Duodenal mucosa (tissue), 2 donors: ENCODE measurements at regions not wholly inside any gene's neighbourhood (a gene's known extent, or its start where the extent isn't known, plus 50 kb on each side); places are given as distances from the start of the nearest gene placed in this dataset.

Experiments
- H3K27ac ChIP-seq: one replicate; pipeline ENCODE4 v1.7.0; 2013; ENCODE audit warnings: low read depth, low read length
- H3K27me3 ChIP-seq, 2 donors: one replicate each; pipeline ENCODE4 v1.7.0; 2013; ENCODE audit warnings: low read length in 2 of 2, control low read depth in 1 of 2; ENCODE audit not compliant: insufficient read depth in 2 of 2, control insufficient read depth in 1 of 2
- H3K36me3 ChIP-seq, 2 donors: one replicate each; pipeline ENCODE4 v1.7.0; 2013; ENCODE audit warnings: low read length in 2 of 2, control low read depth in 1 of 2; ENCODE audit not compliant: insufficient read depth in 2 of 2, control insufficient read depth in 1 of 2
- H3K4me1 ChIP-seq, 2 donors: one replicate each; pipeline ENCODE4 v1.7.0; 2013; ENCODE audit warnings: low read length in 2 of 2, control low read depth in 1 of 2; ENCODE audit not compliant: insufficient read depth in 2 of 2, control insufficient read depth in 1 of 2
- H3K4me3 ChIP-seq, 2 donors: one replicate each; pipeline ENCODE4 v1.7.0; 2013; ENCODE audit warnings: low read length in 2 of 2, low read depth in 1 of 2
- H3K9ac ChIP-seq, 2 donors: one replicate each; pipeline ENCODE4 v1.7.0; 2013; ENCODE audit warnings: low read length in 2 of 2, low read depth in 1 of 2
- H3K9me3 ChIP-seq, 2 donors: one replicate each; pipeline ENCODE4 v1.7.0; 2013; ENCODE audit warnings: low read length in 2 of 2, control low read depth in 1 of 2; ENCODE audit not compliant: control insufficient read depth in 1 of 2

DNA sequence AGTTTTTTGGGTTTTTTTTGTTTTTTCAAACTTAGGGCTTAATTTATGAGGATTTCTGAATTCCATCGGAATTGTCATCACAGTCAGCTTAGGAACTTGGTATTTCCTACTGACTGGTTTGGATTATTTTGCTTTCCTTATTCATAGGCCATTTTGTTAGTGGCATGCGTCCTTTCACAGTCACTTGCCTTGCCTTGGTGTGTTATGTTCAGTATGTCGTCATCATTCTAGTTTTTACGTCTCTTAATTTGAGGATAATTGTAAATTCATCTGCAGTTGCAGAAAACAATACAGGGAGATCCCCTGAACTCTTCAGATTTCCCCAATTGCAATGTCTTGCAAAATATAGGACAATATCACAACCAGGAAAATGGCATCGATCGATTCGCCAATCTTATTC lies 485.3 kb downstream of the CBLN2 start:
- no peaks in the 10 kb centered on the region for H3K36me3 ChIP-seq

DNA sequence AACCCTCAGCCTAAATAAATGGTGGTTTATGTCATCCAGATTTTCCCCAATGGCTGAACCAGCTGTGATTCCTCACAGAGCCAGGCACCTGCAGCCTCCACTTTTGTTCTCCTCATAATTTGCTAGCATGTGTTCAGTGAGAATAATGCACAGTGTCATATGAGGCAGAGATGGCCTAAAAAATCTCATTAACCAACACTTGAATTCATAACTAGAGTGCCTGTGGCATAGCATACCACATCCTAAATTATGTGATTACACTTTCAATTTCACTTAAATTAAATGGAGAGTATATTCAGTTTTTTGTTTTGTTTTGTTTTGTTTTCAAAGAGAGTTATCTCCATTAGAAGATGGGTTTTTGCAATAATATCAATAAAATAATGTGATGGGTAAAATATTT lies 488.0 kb downstream of the CBLN2 start:
- no peak overlapping the region for H3K27ac ChIP-seq
- H3K4me3 ChIP-seq: no peak overlapping the region
- no peak overlapping the region for H3K9ac ChIP-seq
- no peaks in the 10 kb centered on the region for H3K4me1 ChIP-seq
- peaks cover 0 to 5% of the 10 kb centered on the region in 2 donors for H3K9me3 ChIP-seq
- no peaks in the 10 kb centered on the region for H3K27me3 ChIP-seq
- H3K36me3 ChIP-seq: no peaks in the 10 kb centered on the region

More for the DNA sequence above, 485.3 kb downstream of the CBLN2 start:
- Histone ChIP-seq H3K4me1 (no peaks in the 10 kb centered on the region), H3K27me3 (no peaks in the 10 kb centered on the region), H3K27ac (no peak overlapping the region), H3K9me3 (peaks cover 0 to 15% of the 10 kb centered on the region in 2 donors), H3K9ac (no peak overlapping the region), H3K4me3 (no peak overlapping the region)

DNA sequence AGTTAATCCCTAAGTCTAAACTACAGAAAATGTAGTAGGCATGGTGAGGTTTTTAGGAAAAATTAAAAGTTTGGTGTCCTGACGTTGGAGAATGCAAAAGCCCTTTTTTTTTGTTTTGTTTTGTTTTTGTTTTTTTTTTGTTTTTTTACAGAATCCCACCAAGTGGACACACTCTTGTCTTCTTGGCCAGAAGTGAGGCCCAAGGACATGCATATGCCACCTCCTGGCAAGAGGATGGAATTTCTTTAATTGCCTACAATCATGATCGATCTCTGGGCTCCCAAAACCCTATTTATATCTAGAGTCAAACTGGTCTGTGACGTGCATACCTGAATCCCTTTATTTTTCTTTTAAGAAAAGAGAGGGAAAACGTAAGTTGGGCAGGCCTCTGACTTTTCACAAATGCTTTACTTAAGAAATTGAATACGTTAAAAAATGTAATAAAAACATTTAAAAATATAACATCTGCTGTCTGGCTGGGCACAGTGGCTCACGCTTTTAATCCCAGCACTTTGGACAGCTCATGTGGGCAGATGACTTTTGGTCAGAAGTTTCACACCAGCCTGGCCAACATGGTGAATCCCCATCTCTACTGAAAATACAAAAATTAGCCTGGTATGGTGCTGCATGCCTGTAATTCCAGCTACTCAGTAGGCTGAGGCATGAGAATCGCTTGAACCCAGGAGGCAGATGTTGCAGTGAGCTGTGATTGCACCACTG lies 502.7 kb downstream of the CBLN2 start:
- Histone ChIP-seq H3K27ac (no peak overlapping the region), H3K4me3 (no peak overlapping the region), H3K9me3 (peaks cover 5 to 14% of the 10 kb centered on the region in 2 donors), H3K4me1 (no peaks in the 10 kb centered on the region), H3K27me3 (no peaks in the 10 kb centered on the region), H3K36me3 (no peaks in the 10 kb centered on the region), H3K9ac (no peak overlapping the region)

DNA sequence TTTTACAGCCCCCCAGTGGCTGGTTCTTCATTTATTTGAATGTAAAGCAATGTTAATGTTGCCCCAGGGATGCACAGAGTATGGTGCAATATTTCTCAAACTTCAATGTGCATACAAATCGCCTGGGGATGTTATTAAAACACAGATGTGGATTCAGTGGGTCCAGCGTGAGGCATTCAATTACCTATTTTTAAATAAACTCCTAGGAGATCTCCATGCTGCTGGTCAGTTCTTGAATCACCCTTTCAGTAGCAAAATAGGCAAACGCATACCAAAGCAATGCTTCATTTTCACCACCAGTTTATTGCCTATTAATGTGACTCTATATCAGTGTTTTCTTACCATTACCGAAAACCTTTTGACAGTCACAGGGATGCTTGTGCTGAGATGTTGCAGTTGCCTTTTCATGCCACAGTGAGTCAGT lies 530.7 kb downstream of the CBLN2 start:
- no peak overlapping the region for H3K9ac ChIP-seq
- no peaks in the 10 kb centered on the region for H3K36me3 ChIP-seq
- no peak overlapping the region for H3K4me3 ChIP-seq

DNA sequence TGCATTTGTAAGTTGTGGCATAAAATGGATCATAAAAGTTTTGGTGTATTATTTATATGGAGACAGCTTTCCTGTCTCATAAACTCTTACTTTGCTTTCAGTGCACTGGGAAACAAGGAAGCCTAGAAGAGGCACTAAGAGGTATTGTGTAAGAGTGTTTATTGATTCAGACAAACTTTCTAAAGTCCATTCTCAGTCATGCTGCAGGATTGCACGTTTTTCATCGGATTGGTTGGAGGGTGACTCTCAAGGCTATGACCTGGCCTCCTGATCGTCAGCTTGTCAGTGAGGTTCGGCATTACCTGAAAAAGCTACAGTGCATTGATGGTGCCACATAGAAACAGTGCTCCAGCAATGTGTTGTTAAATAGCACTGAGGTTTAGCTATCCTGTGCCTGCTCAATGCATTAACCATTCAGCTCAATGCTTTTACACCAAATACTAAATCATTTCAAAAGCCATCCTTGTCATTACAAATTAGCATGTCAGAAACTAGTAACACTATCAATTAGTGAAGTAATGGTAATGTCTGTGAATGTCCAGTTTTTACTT lies 545.5 kb downstream of the CBLN2 start:
- Histone ChIP-seq H3K36me3 (no peaks in the 10 kb centered on the region), H3K9me3 (no peaks in the 10 kb centered on the region), H3K27ac (no peak overlapping the region), H3K4me1 (no peaks in the 10 kb centered on the region), H3K4me3 (no peak overlapping the region), H3K9ac (no peak overlapping the region), H3K27me3 (no peaks in the 10 kb centered on the region)

More for the DNA sequence above, 530.7 kb downstream of the CBLN2 start:
- Histone ChIP-seq H3K9me3 (peaks cover 0 to 5% of the 10 kb centered on the region in 2 donors), H3K27me3 (no peaks in the 10 kb centered on the region), H3K27ac (no peak overlapping the region), H3K4me1 (no peaks in the 10 kb centered on the region)

DNA sequence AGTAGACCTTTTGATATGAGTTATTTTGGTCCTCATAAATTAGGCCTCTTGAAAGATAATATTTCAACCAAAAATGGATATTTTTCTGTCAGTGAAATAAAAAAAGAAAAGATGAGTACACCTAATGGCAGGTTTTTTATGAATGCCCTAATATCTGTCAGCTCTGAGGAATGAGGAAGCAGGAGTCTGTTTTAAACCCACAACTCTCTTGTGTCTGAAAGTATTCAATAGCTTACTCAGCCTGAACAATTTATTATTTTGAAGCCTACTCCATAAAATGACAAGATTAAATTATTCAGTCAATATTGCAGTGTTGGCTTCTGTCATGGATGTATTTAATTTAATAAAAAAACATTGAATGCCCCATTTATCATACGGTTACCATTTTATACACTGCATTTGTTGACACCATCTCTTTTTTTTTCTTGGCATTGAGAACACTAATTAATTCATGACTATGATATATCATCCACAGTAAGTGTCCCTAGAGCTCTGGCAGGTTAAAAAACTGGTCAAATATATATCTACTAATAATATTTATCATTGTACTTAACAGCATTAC lies 548.2 kb downstream of the CBLN2 start:
- H3K27me3 ChIP-seq: no peaks in the 10 kb centered on the region
- H3K9ac ChIP-seq: no peak overlapping the region
- H3K4me1 ChIP-seq: no peaks in the 10 kb centered on the region
- no peaks in the 10 kb centered on the region for H3K9me3 ChIP-seq
- H3K36me3 ChIP-seq: no peaks in the 10 kb centered on the region
- no peak overlapping the region for H3K4me3 ChIP-seq
- no peak overlapping the region for H3K27ac ChIP-seq

DNA sequence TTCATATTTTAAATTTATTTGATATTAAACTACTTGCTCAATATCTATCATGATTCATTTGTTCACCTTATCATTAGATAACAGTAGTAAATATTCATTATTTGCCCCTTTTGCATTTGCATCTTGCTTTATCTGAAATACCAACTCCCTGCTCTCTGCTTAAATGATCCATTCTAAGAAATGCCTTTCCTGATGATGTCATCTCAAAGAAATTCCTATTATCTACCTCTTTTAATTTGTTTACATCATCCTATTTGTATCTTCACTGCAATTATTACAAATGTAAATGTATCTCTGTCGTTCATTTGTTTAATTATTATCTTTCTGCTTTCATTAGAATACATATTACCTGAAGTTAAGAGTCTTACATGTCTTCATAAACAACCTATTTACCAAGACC lies 549.9 kb downstream of the CBLN2 start:
- no peaks in the 10 kb centered on the region for H3K4me1 ChIP-seq
- H3K27ac ChIP-seq: no peak overlapping the region
- no peak overlapping the region for H3K4me3 ChIP-seq
- no peaks in the 10 kb centered on the region for H3K27me3 ChIP-seq
- no peaks in the 10 kb centered on the region for H3K36me3 ChIP-seq
- H3K9me3 ChIP-seq: peaks cover 0 to 3% of the 10 kb centered on the region in 2 donors
- no peak overlapping the region for H3K9ac ChIP-seq

DNA sequence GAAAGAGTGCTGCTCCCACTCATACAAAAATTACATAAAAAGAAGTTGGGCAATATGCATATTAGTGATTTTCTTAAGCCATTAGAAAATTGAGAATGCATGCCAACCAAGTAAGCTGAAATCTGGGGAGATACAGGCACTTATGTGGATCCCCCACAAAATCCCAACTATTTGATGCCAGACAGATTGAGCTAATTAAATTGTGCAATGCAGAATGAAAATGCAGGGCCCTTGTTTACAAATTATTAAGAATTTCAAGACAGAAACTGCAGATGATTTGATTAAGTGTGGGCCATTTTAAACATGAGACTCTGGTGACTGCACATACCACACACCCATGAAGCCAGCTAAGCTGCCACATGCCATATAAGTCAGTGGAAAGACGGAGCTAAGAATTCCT lies 554.5 kb downstream of the CBLN2 start:
- H3K27me3 ChIP-seq: no peaks in the 10 kb centered on the region
- H3K36me3 ChIP-seq: no peaks in the 10 kb centered on the region

DNA sequence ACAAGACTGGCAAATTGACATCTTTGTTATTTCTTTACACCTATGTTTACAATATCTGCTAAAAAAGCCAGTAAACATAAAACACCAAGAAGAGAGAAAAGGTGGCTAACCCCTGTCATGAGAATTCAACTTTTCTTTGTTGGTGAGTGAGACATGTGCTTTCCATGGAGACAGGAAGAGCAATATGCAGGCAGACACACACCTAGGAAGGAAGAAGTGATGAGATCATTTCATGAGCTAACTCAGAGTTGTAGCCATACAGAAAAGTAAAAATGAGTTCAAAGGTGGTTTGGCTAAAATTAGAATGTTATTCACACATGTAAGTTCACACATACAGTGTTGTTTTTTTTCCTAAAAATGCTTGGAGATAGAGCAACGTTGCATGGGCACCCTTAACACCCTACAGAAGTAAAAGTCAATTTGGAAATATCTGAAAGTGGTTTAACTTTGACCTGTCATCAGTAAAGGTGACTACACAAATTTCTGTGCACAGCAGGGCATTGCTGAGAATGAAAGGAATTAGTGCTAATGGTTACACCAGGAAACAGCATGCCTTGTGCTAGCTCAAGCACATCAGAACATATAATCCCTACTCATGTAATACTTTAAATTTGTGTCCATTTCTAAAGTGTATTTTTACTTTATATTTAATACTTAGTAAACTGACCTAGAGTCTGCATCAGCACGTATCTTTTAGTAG lies 557.6 kb downstream of the CBLN2 start:
- peaks cover 8 to 23% of the 10 kb centered on the region in 2 donors for H3K9me3 ChIP-seq
- H3K4me3 ChIP-seq: no peak overlapping the region
- no peak overlapping the region for H3K27ac ChIP-seq
- no peaks in the 10 kb centered on the region for H3K36me3 ChIP-seq
- no peak overlapping the region for H3K9ac ChIP-seq
- no peaks in the 10 kb centered on the region for H3K27me3 ChIP-seq
- no peaks in the 10 kb centered on the region for H3K4me1 ChIP-seq

More for the DNA sequence above, 554.5 kb downstream of the CBLN2 start:
- H3K9me3 ChIP-seq: peaks cover 7 to 16% of the 10 kb centered on the region in 2 donors
- no peak overlapping the region for H3K9ac ChIP-seq
- H3K27ac ChIP-seq: no peak overlapping the region
- H3K4me3 ChIP-seq: no peak overlapping the region
- H3K4me1 ChIP-seq: no peaks in the 10 kb centered on the region

DNA sequence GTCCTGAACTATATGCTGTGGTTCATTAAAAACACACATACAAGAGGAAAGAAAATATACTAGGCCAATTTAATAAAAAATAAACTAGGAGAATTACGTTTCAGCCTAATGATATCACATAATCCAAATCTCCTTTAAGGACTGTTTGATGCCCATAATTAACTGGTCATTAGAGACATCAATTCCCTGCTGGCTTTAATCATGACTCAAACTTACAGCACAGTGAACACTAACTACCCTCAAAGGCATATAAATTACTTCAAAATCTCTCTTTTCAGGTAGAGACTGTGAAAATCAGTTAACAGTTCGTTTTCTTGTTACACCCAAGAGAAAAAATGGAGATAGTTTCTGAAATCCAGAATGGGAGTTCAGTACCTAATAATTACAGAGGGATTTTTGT lies 567.4 kb downstream of the CBLN2 start:
- Histone ChIP-seq H3K4me3 (no peak overlapping the region), H3K27me3 (no peaks in the 10 kb centered on the region), H3K36me3 (no peaks in the 10 kb centered on the region), H3K27ac (no peak overlapping the region), H3K4me1 (no peaks in the 10 kb centered on the region), H3K9me3 (peaks cover 0 to 10% of the 10 kb centered on the region in 2 donors), H3K9ac (no peak overlapping the region)
